GM18505 (cell line): ENCODE measurements at regions not wholly inside any gene's neighbourhood (a gene's known extent, or its start where the extent isn't known, plus 50 kb on each side); places are given as distances from the start of the nearest gene placed in this dataset.
A peak's percentile ranks its signal among the peaks of the same experiment; 100 is the strongest.
"Not testable (repeated sequence)": the region's sequence is repeated elsewhere in the genome, so short reads cannot be mapped to it uniquely, and the experiment has no call there.

Experiments used
- ATAC-seq: cut with Tn5 transposase; IDR thresholded peaks from one replicate; pipeline ENCODE4 v1.9.1; 2021; ENCODE audit not compliant: unreplicated experiment
- POLR2A ChIP-seq: IDR thresholded peaks from 4 replicates; pipeline ENCODE4 v1.6.1; 2011; ENCODE audit warnings: borderline replicate concordance; ENCODE audit not compliant: insufficient read depth, insufficient read length; ENCODE audit errors: extremely low read depth

DNA sequence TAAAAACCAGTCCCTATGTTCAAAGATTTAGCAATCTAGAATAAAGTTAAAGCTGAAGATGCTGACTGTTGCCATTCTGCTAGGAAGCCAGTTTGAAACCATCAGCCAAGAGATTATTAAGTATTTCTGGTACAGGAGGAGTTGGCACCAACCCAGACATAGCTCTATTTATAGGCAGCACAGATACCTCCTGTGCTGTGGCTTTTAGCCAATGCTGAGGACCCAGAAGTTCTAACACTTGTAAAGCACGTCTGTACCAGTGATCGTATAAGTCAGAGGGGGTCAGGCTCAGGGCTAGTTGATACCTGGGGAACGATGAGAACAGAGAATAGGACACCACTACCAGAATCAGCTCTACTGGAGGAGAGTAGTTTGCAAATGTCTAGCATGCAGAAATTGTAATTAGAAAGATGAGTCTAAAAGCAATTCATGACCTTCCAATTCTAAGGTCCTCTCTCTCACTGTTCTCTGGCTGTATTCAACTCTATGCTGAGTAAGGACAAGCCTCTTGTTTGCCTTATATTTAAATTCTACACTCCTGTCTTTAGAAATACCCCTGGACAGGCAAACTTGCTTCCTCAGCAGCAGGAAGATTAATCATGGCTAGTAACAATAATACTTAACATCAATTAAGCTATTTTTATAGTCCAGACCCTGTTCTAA is 96.8 kb upstream of the PALMD start:
- no peak for ATAC-seq
- no peak for TF ChIP-seq POLR2A

DNA sequence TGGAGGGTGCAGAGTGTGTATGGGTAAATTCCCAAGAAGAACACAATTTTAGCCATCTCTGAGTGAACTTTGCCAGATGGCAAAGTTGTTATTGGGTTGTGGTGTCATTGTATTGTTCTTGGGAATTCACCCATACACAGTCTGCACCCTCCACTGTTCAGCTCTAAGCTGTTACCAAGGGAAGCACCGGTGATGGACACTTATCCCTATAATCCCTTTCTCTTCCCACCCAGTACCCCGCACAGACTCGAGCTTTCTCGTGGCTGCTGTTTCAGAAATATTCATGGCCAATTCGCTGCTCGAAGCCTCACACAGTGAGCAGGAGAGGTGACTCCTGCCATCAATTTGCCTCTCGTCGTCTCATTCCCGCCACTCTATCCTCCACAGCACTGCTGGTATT is 95.7 kb upstream of the PALMD start:
- no peak for TF ChIP-seq POLR2A
- no peak for ATAC-seq

DNA sequence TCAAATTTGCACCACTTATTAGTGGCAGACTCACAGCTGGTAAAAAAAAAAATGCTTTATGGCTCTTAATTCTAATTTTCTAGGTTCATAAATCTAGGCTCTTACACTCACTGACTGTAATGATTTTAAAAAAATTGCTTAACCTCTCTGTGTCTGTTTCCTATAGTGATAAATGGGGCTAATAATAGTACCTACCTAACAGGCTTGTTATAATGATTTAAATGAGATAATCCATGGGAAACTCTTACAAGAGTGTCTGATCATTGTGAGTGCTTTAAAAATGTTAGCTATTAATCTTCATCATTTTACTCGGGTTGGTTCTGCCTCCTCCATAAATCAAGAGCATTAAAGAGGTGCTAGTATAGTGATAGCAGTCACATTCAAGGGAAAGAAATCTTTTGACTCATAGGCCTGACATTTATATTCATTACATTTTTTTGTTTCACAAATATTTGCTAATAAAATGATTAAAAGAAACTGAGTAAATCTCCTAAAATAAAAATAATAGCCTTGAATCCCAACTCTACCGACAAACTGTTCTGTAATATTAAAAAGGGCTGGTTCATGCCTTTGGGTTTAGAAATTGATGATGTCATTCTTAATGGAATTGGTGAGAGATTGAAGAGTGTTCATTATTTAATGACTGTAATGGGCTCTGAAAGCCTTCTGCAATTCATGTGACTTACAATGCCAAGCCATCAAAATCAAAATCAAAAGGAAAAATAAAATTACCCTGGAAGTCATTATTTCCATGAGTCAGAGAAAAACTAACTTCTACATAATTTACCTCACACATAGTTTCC is 93.9 kb upstream of the PALMD start:
- ATAC-seq: no peak
- TF ChIP-seq POLR2A: no peak

DNA sequence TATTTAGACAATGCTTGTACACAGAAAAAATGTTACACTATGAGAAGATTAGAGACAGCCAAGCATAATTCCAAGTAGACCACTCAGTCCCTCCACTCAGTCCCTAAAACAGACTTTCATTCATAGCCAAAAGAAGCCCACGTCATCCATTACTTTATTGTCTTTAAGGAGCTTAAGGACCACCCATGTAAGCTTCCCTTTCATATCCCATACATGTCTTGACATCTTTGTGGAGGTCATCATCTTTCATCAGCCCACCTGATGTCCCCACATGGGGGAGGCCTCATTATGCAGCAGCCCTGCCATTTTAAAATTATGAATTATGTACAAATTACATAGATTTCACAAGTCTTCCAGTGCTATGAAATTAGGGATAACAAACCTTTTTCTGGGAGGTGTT is 92.6 kb upstream of the PALMD start:
- no peak for TF ChIP-seq POLR2A
- ATAC-seq: no peak

- not testable (repeated sequence) for ATAC-seq
Measured at GRCh38 chr1:99553819-99554218, 92.1 kb upstream of the PALMD start.

DNA sequence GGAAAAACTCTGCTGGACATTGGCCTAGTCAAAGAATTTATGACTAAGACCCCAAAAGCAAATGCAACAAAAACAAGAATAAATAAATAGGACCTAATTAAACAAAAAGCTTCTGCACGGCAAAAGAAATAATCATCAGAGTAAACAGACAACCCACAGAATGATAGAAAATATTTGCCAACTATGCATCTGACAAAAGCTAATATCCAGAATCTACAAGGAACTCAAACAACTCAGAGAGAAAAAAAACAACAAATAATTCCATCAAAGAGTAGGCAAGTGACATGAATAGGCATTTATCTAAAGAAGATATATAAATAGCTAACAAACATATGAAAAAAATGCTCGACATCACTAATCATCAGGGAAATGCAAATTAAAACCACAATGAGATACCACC is 91.2 kb upstream of the PALMD start:
- no peak for ATAC-seq
- TF ChIP-seq POLR2A: no peak

- ATAC-seq: peak; percentile 57
- no peak for TF ChIP-seq POLR2A
Measured at GRCh38 chr1:99557546-99558202, 88.2 kb upstream of the PALMD start.

DNA sequence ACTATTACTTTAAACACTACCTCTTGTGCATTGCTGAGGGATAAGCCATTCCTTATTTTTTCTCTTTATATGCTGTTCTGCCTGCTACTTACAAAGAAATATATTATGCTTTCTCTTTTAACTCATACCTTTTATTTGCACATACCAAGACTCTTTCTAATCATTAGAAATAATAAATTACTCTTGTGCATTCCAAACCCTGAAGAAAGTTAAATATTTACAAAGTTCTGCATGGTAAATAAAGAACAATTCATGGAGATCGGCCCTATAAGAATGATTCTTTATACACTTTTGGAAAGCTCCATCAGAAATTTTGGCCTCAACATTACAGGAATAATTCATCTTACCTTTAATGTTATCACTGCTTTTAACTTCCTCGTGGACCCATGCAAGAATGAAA is 86.7 kb upstream of the PALMD start:
- no peak for ATAC-seq
- TF ChIP-seq POLR2A: no peak

- ATAC-seq: no peak
- TF ChIP-seq POLR2A: no peak
Measured at GRCh38 chr1:99560207-99561040, 85.5 kb upstream of the PALMD start.

GRCh38 chr1:99561952-99562351 is 84.0 kb upstream of the PALMD start:
- ATAC-seq: no peak
- TF ChIP-seq POLR2A: no peak

GRCh38 chr1:99565606-99566289 is 80.2 kb upstream of the PALMD start:
- no peak for TF ChIP-seq POLR2A
- ATAC-seq: no peak

GRCh38 chr1:99566290-99567021 is 79.5 kb upstream of the PALMD start:
- no peak for ATAC-seq
- TF ChIP-seq POLR2A: no peak
